Spinal cord (tissue), 9 donors: ENCODE measurements at regions not wholly inside any gene's neighbourhood (a gene's known extent, or its start where the extent isn't known, plus 50 kb on each side); places are given as distances from the start of the nearest gene placed in this dataset.

Source experiments
- DNase-seq, 6 donors: peaks; one replicate each; pipeline versions ENCODE4 v3.0.0 to v3.0.0-alpha.2; 2013 to 2015; ENCODE audit warnings: low spot score in 6 of 6, low read depth in 4 of 6
- H3K27ac ChIP-seq: one replicate; pipeline ENCODE4 v1.5.1; 2013; ENCODE audit warnings: low read depth, low read length, control low read depth
- H3K27me3 ChIP-seq: one replicate; pipeline ENCODE4 v1.6.1; 2013; ENCODE audit warnings: low read length; ENCODE audit not compliant: control insufficient read depth, insufficient read depth
- H3K36me3 ChIP-seq: one replicate; pipeline ENCODE4 v1.6.1; 2013; ENCODE audit warnings: low read length; ENCODE audit not compliant: control insufficient read depth, insufficient read depth
- H3K4me1 ChIP-seq: one replicate; pipeline ENCODE4 v1.6.1; 2013; ENCODE audit warnings: low read length; ENCODE audit not compliant: control insufficient read depth, insufficient read depth
- H3K4me3 ChIP-seq: one replicate; pipeline ENCODE4 v1.5.1; 2013; ENCODE audit warnings: low read depth, low read length, control low read depth
- H3K9me3 ChIP-seq: one replicate; pipeline ENCODE4 v1.6.1; 2013; ENCODE audit warnings: low read length; ENCODE audit not compliant: control insufficient read depth, insufficient read depth
- WGBS: methylation state at CpG from one replicate; pipeline ENCODE4 v1.1.5; 2013; ENCODE audit warnings: missing lambda C conversion rate; ENCODE audit not compliant: insufficient coverage; 5-methylcytosine and 5-hydroxymethylcytosine counted together
- donor health status: healthy.

DNA sequence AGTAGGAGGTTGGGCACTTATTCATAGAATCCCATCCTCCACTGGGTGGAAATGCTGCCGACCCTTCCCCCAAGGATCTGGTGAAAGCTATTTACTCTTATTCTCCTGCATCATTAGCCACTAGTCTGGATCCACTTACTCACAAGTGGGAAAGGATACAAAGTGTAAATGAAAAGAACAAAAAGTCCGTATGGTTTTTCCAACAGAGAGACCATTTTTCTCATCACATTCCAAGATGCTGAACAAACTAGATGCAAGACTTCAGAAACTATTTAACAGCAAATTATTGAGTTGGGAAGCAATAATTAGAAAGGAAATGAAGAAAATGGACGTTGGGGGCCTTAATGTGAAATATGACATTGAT lies 242.4 kb upstream of the GLI3 start:
- whole genome bisulfite sequencing = no CpG with 5 or more reads among the region's 3 CpGs
- H3K9me3 ChIP-seq = no peaks in the 10 kb centered on the region
- no peaks in the 10 kb centered on the region for H3K27me3 ChIP-seq
- no peak for DNase-seq
- no peak overlapping the region for H3K4me3 ChIP-seq
- no peak overlapping the region for H3K27ac ChIP-seq
- no peaks in the 10 kb centered on the region for H3K4me1 ChIP-seq
- no peaks in the 10 kb centered on the region for H3K36me3 ChIP-seq

DNA sequence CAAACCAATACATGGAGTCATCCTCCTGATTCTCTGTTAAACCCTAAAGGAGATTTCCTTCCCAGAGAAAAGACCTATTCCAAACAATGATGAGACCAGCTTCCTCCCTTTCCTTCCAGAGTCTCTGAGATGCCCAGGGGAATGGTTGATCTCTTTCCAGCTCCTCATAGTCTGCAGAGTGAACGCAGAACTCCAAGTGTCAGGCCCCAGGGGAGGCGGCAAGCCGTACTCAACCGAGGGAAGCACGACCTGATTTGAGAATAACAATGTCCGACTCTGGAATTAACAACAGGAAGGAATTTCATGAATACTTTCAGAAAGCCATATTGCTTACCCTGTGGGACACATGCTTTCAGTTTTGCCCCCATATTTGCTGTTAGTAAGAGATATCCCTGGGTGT lies 241.7 kb upstream of the GLI3 start:
- Histone ChIP-seq H3K36me3 (no peaks in the 10 kb centered on the region), H3K27me3 (no peaks in the 10 kb centered on the region), H3K4me1 (no peaks in the 10 kb centered on the region), H3K4me3 (no peak overlapping the region), H3K9me3 (no peaks in the 10 kb centered on the region), H3K27ac (no peak overlapping the region)
- WGBS = 94% methylated on average over 3 of the region's 6 CpGs
- no peak for DNase-seq

DNA sequence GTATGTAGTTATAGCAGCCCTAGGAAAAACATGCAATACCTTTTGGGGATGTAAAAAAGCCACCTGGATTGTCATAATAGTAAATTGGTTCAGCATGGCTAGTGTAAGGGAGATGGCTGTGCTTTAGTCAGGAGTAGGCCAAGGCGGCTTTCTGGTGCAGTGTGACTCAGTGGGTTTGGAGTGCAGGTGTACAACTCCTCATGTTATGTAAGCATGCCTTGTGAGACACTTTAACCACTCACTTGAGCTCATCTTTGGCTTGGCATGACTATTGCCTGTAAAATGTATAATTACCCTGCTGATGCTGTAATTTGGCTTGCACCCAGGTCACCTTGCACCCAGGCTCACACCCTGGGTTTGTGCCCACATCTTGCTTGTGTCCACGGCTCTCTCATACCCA lies 239.2 kb upstream of the GLI3 start:
- 100% methylated on average over 2 of the region's 2 CpGs for whole genome bisulfite sequencing
- H3K27ac ChIP-seq = no peak overlapping the region
- no peaks in the 10 kb centered on the region for H3K9me3 ChIP-seq
- H3K4me1 ChIP-seq = no peaks in the 10 kb centered on the region
- H3K4me3 ChIP-seq = no peak overlapping the region
- H3K27me3 ChIP-seq = no peaks in the 10 kb centered on the region
- no peaks in the 10 kb centered on the region for H3K36me3 ChIP-seq
- DNase-seq = no peak

DNA sequence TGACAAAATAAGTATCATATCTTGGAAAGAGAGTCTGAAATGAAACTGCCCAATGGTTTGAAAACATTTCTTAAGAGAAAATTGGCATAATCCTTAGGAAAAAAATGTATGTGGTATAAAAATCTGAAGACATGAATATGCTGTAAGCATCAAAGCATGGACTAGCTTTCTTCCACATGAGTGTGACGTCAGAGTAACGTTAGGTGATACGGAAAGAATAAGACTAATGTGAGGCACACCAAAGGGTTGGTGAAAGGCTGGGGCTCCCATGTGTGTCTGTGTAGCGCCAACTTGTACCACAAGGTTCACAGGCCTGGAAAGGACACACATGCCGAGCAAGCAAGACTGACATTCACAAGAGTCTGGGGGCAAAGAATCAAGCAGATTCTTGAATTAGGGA lies 238.1 kb upstream of the GLI3 start:
- Histone ChIP-seq H3K9me3 (no peaks in the 10 kb centered on the region), H3K36me3 (no peaks in the 10 kb centered on the region), H3K4me1 (no peaks in the 10 kb centered on the region), H3K27me3 (no peaks in the 10 kb centered on the region), H3K27ac (no peak overlapping the region), H3K4me3 (no peak overlapping the region)
- WGBS = 92% methylated on average over 5 of the region's 5 CpGs
- no peak for DNase-seq

DNA sequence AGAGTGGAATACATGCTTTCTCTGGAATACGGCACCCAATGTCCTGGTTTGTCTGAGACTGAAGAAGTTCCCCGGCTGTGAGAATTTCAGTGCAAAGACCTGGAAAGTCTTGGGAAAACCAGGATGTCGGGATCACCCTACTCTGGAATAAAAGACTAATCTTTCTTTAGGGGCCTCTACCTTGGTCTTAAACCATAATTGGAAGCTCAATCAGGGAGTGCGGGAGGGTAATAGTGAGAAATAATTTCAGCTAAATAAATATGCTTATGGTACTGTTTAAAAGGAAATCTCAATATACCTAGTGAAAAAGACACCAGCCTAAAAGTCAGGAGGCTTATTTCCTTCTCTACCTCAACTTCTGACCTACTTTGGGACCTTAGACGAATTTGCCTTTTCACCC lies 236.1 kb upstream of the GLI3 start:
- Histone ChIP-seq H3K27ac (no peak overlapping the region), H3K27me3 (no peaks in the 10 kb centered on the region), H3K4me3 (no peak overlapping the region), H3K9me3 (no peaks in the 10 kb centered on the region), H3K4me1 (no peaks in the 10 kb centered on the region), H3K36me3 (no peaks in the 10 kb centered on the region)
- no peak for DNase-seq
- WGBS = 100% methylated on average over 3 of the region's 5 CpGs

DNA sequence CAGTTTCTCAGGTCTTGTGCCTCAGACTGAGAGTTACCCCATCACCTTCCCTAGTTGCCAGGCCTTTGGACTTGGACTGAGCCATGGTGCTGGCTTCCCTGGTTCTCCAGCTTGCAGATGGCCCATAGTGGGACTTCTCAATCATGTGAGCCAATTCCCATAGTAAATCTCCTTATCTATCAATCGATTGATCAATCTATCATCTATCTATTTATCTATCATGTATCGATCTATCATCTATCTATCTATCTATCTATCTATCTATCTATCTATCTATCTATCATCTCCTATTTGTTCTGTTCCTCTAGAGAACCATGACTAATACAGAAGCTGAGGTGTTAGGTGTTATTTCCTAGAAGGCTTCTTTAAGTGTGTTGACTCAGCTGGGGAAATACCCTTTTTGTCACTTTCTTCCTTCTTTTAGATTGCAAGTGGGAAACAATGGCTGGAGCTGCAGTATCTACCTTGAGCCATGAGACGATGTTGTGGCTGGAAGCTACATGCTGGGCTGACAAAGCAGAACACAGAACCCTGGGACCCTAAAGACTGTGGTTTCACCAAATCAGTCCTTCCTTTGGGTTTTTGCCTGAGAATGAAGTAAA lies 234.7 kb upstream of the GLI3 start:
- no peak for DNase-seq
- WGBS = 100% methylated on average over 2 of the region's 3 CpGs
- no peaks in the 10 kb centered on the region for H3K4me1 ChIP-seq

DNA sequence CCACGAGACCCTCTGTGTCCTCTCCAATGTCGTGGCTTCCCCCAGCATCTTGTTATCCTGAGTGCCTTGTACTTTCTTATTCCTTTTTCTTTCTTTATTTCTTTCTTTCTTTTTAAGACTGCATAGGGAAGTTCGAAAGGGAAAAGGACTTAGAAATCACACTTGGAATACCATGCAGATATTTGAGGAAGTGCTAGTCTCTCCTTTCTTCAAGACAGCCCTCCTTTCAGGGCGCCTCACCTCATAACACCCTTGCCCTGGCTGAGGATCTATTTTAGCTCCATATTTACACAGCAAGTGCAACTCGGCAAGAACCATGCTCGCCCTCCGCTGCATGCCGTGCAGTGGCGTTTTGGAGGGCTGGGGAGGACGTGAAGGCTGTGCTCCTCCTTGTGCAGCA lies 232.3 kb upstream of the GLI3 start:
- no peak for DNase-seq
- H3K9me3 ChIP-seq = no peaks in the 10 kb centered on the region
- 76% methylated on average over 3 of the region's 10 CpGs for WGBS
- H3K4me3 ChIP-seq = no peak overlapping the region
- H3K4me1 ChIP-seq = no peaks in the 10 kb centered on the region
- no peaks in the 10 kb centered on the region for H3K36me3 ChIP-seq
- H3K27me3 ChIP-seq = no peaks in the 10 kb centered on the region
- no peak overlapping the region for H3K27ac ChIP-seq

More for the DNA sequence above, 234.7 kb upstream of the GLI3 start:
- no peaks in the 10 kb centered on the region for H3K27me3 ChIP-seq
- no peak overlapping the region for H3K27ac ChIP-seq
- H3K4me3 ChIP-seq = no peak overlapping the region
- no peaks in the 10 kb centered on the region for H3K9me3 ChIP-seq
- no peaks in the 10 kb centered on the region for H3K36me3 ChIP-seq

DNA sequence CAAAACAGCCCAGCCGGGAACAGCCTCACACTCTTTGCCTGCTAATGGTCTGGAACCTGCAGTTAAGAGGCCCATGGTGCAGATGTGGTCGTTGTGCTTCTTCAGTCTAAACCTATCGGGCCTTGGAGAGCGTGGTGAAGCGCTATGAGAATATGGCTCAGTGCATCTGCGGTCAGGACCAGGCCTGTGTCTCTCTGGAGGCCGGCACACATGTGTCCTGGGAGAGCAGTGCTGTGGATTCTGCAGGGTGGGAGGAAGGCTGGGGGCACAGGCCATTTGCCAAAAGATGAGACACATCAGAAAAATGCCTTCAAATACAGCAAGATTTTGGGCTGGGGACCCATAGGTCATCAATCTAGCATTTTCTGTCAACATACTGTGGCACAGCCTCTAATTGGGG lies 231.5 kb upstream of the GLI3 start:
- Histone ChIP-seq H3K4me1 (no peaks in the 10 kb centered on the region), H3K9me3 (no peaks in the 10 kb centered on the region), H3K36me3 (no peaks in the 10 kb centered on the region), H3K27ac (no peak overlapping the region), H3K4me3 (no peak overlapping the region), H3K27me3 (no peaks in the 10 kb centered on the region)
- WGBS = 77% methylated on average over 7 of the region's 7 CpGs
- DNase-seq = peak in 1 of 6 donors; percentile 46

DNA sequence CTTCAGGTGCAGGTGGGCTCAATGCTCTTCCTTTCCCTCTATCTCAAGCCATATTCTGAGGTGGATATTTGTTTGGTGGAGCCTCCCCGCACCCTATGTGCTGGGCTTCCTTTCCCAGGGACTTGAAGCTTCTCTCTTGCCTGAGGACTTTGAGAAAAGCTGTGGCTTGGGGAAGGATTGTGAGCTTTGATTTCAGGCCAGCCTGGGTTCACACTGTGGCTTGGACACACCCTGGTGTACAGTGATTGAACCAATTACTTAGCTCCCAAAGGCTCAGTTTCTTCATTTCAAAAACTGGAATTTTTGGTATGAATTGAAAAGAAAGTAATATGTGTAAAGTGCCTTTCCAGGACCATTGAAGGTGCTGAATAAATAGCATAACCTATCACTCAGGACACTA lies 224.5 kb upstream of the GLI3 start:
- Histone ChIP-seq H3K4me3 (no peak overlapping the region), H3K4me1 (no peaks in the 10 kb centered on the region), H3K9me3 (no peaks in the 10 kb centered on the region), H3K27me3 (no peaks in the 10 kb centered on the region), H3K27ac (no peak overlapping the region), H3K36me3 (no peaks in the 10 kb centered on the region)
- no peak for DNase-seq
- 100% methylated on average over 1 of the region's 1 CpG for WGBS

DNA sequence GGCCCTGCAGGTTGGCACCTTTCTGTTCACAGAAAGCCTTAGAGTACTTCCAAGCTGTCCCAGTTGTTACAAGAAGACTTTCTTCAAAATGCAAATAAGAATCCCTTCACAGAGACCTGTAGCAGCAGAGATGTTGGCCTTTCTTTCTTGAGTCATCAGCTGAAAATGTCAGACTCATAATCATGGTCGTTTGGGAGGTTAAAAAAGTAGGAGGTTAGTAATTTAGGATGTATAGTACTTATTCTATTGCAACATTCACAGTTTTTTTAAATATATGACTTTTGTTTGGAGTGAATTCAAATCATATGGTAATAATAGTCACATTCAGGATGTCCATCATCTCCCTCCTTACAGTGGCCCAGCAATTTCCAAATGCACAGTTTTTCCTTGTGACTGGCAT lies 223.9 kb upstream of the GLI3 start:
- WGBS = no CpG with 5 or more reads among the region's 1 CpG
- H3K9me3 ChIP-seq = no peaks in the 10 kb centered on the region

More for the DNA sequence above, 223.9 kb upstream of the GLI3 start:
- Histone ChIP-seq H3K27ac (no peak overlapping the region), H3K36me3 (no peaks in the 10 kb centered on the region), H3K27me3 (no peaks in the 10 kb centered on the region), H3K4me3 (no peak overlapping the region), H3K4me1 (no peaks in the 10 kb centered on the region)
- no peak for DNase-seq
